Endothelial cell of umbilical vein (primary cell): ENCODE measurements at regions not wholly inside any gene's neighbourhood (a gene's known extent, or its start where the extent isn't known, plus 50 kb on each side); places are given as distances from the start of the nearest gene placed in this dataset.
"Not testable (repeated sequence)": the region's sequence is repeated elsewhere in the genome, so short reads cannot be mapped to it uniquely, and the experiment has no call there.

ENCODE experiments used
- CTCF ChIP-seq, 2 donors: IDR thresholded peaks; 1 replicate in 1 of 2; 2 replicates in 1 of 2; pipeline ENCODE4 v1.5.1; 2011; ENCODE audit warnings: low read length in 2 of 2, mild to moderate bottlenecking in 2 of 2, moderate library complexity in 2 of 2, control low read depth in 1 of 2, inconsistent platforms in 1 of 2, low read depth in 1 of 2; ENCODE audit not compliant: insufficient read depth in 1 of 2; ENCODE audit errors: extremely low read depth in 1 of 2
- EZH2 ChIP-seq: IDR thresholded peaks from 2 replicates; pipeline ENCODE4 v1.6.1; 2012; ENCODE audit warnings: borderline replicate concordance, low read depth, mild to moderate bottlenecking, moderate library complexity, low read length, inconsistent platforms; ENCODE audit not compliant: severe bottlenecking
- FOS ChIP-seq: IDR thresholded peaks from 2 replicates; pipeline ENCODE4 v1.6.1; 2011; ENCODE audit warnings: mild to moderate bottlenecking, low read length, moderate library complexity, borderline replicate concordance; ENCODE audit not compliant: insufficient read depth
- GATA2 ChIP-seq: IDR thresholded peaks from 2 replicates; pipeline ENCODE4 v1.7.0; 2011; ENCODE audit warnings: low read depth, mild to moderate bottlenecking, moderate library complexity, mixed read lengths, low read length; ENCODE audit not compliant: insufficient read length, insufficient read depth
- JUN ChIP-seq: IDR thresholded peaks from 2 replicates; pipeline ENCODE4 v1.6.1; 2011; ENCODE audit warnings: borderline replicate concordance, low read depth; ENCODE audit not compliant: insufficient read length, insufficient read depth
- MAX ChIP-seq: IDR thresholded peaks from 2 replicates; pipeline ENCODE4 v1.6.1; 2011; ENCODE audit not compliant: insufficient read depth, insufficient read length
- POLR2A ChIP-seq: IDR thresholded peaks from 2 replicates; pipeline ENCODE4 v1.6.1; 2012; ENCODE audit warnings: low read depth, mild to moderate bottlenecking, control low read depth, low read length
- POLR2AphosphoS5 ChIP-seq: IDR thresholded peaks from 2 replicates; pipeline ENCODE4 v1.6.1; 2012; ENCODE audit warnings: low read depth, mild to moderate bottlenecking, control low read depth, low read length, moderate library complexity; ENCODE audit not compliant: insufficient read depth

DNA sequence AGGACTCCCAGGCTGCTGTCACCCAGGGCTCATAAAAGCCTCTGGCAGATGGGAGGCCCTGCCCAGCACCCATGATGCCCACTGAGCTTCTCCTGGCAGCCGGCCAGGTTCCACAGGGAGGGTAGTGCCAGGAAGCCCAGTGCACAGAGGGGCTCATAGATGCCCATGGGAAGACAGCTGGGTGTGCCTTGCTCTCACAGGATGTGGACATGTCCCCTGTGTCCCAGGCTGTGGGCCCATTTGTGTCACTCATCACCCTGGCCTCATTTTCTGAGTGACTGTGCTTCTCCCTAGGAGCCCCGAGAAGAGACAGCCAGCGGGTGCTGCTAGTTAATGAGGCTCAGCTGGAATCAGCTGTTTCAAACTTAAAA, 86.5 kb upstream of the SFSWAP start:
- TF ChIP-seq CTCF (IDR thresholded peaks at IDR 0.05; ENCODE audit: extremely low read depth in 1 of 2, insufficient read depth in 1 of 2, low read depth in 1 of 2, low read length in 2 of 2); POLR2A; POLR2AphosphoS5; JUN; GATA2; MAX; EZH2; FOS: not testable (repeated sequence)
